ENCODE measurements at regions not wholly inside any gene's neighbourhood (a gene's known extent, or its start where the extent isn't known, plus 50 kb on each side); places are given as distances from the start of the nearest gene placed in this dataset.

DNA sequence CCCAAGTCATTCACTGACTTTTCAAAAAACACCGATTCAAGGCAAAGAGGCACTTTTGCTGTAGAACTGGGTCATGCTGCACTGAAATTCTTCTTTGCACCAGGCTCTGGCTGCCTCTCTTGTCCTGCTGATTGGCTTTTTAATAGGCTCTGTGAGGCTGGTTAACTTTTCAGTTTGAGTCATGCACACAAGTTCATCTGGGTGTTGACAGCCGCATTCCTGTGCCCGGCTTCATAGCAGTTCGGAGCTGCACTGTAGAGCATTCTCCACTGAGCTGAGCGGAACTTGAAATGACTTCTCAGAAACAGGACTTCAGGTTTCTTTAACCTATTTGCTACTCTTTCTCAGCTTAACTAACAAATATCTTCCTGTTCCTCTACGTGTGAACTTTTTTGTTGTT, 978.3 kb downstream of the UQCRFS1 start:
- TF ChIP-seq, protein P1, sequence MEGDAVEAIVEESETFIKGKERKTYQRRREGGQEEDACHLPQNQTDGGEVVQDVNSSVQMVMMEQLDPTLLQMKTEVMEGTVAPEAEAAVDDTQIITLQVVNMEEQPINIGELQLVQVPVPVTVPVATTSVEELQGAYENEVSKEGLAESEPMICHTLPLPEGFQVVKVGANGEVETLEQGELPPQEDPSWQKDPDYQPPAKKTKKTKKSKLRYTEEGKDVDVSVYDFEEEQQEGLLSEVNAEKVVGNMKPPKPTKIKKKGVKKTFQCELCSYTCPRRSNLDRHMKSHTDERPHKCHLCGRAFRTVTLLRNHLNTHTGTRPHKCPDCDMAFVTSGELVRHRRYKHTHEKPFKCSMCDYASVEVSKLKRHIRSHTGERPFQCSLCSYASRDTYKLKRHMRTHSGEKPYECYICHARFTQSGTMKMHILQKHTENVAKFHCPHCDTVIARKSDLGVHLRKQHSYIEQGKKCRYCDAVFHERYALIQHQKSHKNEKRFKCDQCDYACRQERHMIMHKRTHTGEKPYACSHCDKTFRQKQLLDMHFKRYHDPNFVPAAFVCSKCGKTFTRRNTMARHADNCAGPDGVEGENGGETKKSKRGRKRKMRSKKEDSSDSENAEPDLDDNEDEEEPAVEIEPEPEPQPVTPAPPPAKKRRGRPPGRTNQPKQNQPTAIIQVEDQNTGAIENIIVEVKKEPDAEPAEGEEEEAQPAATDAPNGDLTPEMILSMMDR (IDR thresholded peaks at IDR 0.05): no peak
- TF ChIP-seq POLR2A (IDR thresholded peaks at IDR 0.05) (no peak), POLR2AphosphoS5 (IDR thresholded peaks at IDR 0.05; ENCODE audit: insufficient read depth in 1 of 2, low read depth in 1 of 2) (no peak)

Data from vagina (tissue), 2 donors.